PC-9 (cell line): ENCODE measurements at regions not wholly inside any gene's neighbourhood (a gene's known extent, or its start where the extent isn't known, plus 50 kb on each side); places are given as distances from the start of the nearest gene placed in this dataset.

Experiments used
- BruUV-seq: library from RNA; stranded (reverse); fragments of 400-500 nt; replicated peaks from 2 replicates; lab custom pipeline; 2021; lab: Mats Ljungman, UMichigan
- CTCF ChIA-PET: fragments of 300-600 bp; sonication (Branson Sonifier 250); formaldehyde crosslinking; loops from one replicate; lab custom pipeline; 2022; ENCODE audit warnings: antibody characterized with exemption; lab: Charles Lee
- POLR2A ChIA-PET: fragments of 300-600 bp; sonication (Branson Sonifier 250); formaldehyde crosslinking; loops from one replicate; lab custom pipeline; 2022; ENCODE audit warnings: antibody characterized with exemption; ENCODE audit not compliant: unreplicated experiment; lab: Charles Lee
- DNase-seq, 2 experiments: peaks; one replicate each; pipeline versions ENCODE4 v3.0.0 to v3.0.0-alpha.2; 2015 to 2022; ENCODE audit warnings: mixed read lengths in 1 of 2
- H2AFZ ChIP-seq: fragments of 200-600 bp; sonication (generic); 2 replicates; pipeline ENCODE4 v1.8.1; 2017; ENCODE audit warnings: antibody characterized with exemption
- H3F3A ChIP-seq: fragments of 200-600 bp; sonication (generic); 2 replicates; pipeline ENCODE4 v1.8.1; 2017; ENCODE audit warnings: antibody characterized with exemption, mild to moderate bottlenecking, low read depth; ENCODE audit not compliant: insufficient read depth
- H3K27ac ChIP-seq: fragments of 200-600 bp; sonication (generic); 2 replicates; pipeline ENCODE4 v1.6.1; 2016; ENCODE audit warnings: mixed run types
- H3K27me3 ChIP-seq: fragments of 200-600 bp; sonication (generic); 2 replicates; pipeline ENCODE4 v1.6.1; 2016; ENCODE audit warnings: low read depth, mixed run types; ENCODE audit not compliant: insufficient read depth
- H3K36me3 ChIP-seq: fragments of 200-600 bp; sonication (generic); 2 replicates; pipeline ENCODE4 v1.6.1; 2016; ENCODE audit warnings: low read depth, mixed run types
- H3K4me1 ChIP-seq: fragments of 200-600 bp; sonication (generic); replicated peaks from 2 replicates; pipeline ENCODE4 v1.6.1; 2016; ENCODE audit warnings: mixed run types; ENCODE audit not compliant: insufficient read depth
- H3K4me2 ChIP-seq: fragments of 200-600 bp; sonication (generic); 2 replicates; pipeline ENCODE4 v1.6.1; 2017; ENCODE audit warnings: mixed run types
- H3K4me3 ChIP-seq: fragments of 200-600 bp; sonication (generic); 2 replicates; pipeline ENCODE4 v1.6.1; 2016; ENCODE audit warnings: mixed run types
- H3K79me2 ChIP-seq: fragments of 200-600 bp; sonication (generic); 2 replicates; pipeline ENCODE4 v1.6.1; 2017; ENCODE audit warnings: low read depth, mixed run types
- H3K9me2 ChIP-seq: fragments of 200-600 bp; sonication (generic); 2 replicates; pipeline ENCODE4 v1.8.1; 2017; ENCODE audit warnings: mild to moderate bottlenecking; ENCODE audit not compliant: insufficient read depth
- H3K9me3 ChIP-seq: fragments of 200-600 bp; sonication (generic); 2 replicates; pipeline ENCODE4 v1.8.1; 2016; ENCODE audit warnings: low read depth; ENCODE audit not compliant: insufficient read depth
- H4K20me1 ChIP-seq: fragments of 200-600 bp; sonication (generic); 2 replicates; pipeline ENCODE4 v1.8.1; 2017; ENCODE audit not compliant: insufficient read depth
- EZH2 ChIP-seq: fragments of 200-600 bp; sonication (generic); IDR thresholded peaks from 2 replicates; pipeline ENCODE4 v1.8.0; 2017; ENCODE audit warnings: antibody characterized with exemption, low read depth
- intact Hi-C: fragments of 100-400 bp; cut with micrococcal nuclease; formaldehyde crosslinking; loops from one replicate; pipeline ENCODE4 v1.10.0; 2022; ENCODE audit not compliant: unreplicated experiment
- TF ChIP-seq, protein P1 (sequence below): fragments of 200-600 bp; sonication (generic); conservative IDR thresholded peaks from 2 replicates; pipeline ENCODE4 v1.6.1; 2017; ENCODE audit warnings: mixed run types, antibody characterized with exemption, mild to moderate bottlenecking, moderate library complexity

DNA sequence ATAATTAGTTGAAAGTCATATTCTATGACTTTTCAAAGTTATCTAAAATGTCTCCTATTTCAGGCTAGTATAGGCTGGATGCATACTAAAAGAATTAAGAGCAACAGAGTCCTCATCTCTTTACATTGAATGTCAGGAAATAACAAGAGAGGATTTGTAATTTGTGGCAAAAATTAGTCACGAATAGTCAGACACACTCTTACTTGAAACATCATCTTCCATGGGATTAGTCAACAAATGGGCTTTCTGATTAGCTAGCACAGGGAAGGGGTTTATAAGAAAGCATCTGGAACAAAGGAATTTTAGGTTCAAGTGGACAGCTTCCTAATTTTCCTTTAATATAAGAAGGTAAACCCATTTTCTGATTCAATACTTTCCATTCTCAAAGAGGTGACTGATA lies 330.3 kb upstream of the MEX3C start:
- POLR2A ChIA-PET = no interaction called here
- no peaks in the 10 kb centered on the region for H3K36me3 ChIP-seq
- no peak overlapping the region for H3K27ac ChIP-seq
- H3K4me2 ChIP-seq = no peak overlapping the region
- peaks cover 30% of the 10 kb centered on the region for H3K4me1 ChIP-seq
- no peaks in the 10 kb centered on the region for H4K20me1 ChIP-seq
- intact Hi-C loops = no loop called here
- H3K79me2 ChIP-seq = no peaks in the 10 kb centered on the region
- no peak for DNase-seq
- BruUV-seq = no TSS peak
- TF ChIP-seq, protein P1, sequence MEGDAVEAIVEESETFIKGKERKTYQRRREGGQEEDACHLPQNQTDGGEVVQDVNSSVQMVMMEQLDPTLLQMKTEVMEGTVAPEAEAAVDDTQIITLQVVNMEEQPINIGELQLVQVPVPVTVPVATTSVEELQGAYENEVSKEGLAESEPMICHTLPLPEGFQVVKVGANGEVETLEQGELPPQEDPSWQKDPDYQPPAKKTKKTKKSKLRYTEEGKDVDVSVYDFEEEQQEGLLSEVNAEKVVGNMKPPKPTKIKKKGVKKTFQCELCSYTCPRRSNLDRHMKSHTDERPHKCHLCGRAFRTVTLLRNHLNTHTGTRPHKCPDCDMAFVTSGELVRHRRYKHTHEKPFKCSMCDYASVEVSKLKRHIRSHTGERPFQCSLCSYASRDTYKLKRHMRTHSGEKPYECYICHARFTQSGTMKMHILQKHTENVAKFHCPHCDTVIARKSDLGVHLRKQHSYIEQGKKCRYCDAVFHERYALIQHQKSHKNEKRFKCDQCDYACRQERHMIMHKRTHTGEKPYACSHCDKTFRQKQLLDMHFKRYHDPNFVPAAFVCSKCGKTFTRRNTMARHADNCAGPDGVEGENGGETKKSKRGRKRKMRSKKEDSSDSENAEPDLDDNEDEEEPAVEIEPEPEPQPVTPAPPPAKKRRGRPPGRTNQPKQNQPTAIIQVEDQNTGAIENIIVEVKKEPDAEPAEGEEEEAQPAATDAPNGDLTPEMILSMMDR = no peak
- no peak for TF ChIP-seq EZH2
- H3K9me2 ChIP-seq = no peaks in the 10 kb centered on the region
- H3K4me3 ChIP-seq = no peak overlapping the region
- no peak overlapping the region for H2AFZ ChIP-seq
- H3K9me3 ChIP-seq = no peaks in the 10 kb centered on the region; the same call in 1 of the 2 replicates
- CTCF ChIA-PET = no interaction called here
- H3K27me3 ChIP-seq = no peaks in the 10 kb centered on the region
- H3F3A ChIP-seq = 0 out of 2 replicates have a peak, but pooled peaks cover 3% of the 10 kb centered on the region

DNA sequence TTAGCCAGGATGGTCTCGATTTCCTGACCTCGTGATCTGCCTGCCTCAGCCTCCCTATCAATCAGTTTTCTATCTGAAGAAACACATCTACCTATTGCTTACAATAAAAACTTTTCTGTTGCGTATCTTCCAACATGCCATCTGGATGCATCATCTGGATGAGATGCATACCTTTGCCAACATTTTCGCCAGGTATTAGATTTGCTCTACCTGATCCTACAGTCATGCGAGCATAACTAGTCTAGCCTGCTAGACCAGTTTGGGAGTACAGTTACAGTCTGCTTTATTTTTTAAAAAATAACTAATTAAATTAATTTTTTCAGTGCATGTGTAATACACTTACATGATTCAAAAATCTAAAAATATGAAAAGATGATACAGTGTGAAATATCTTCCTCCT lies 334.0 kb upstream of the MEX3C start:
- H3K9me2 ChIP-seq = no peaks in the 10 kb centered on the region
- ChIA-PET CTCF (no interaction called here), POLR2A (no interaction called here)
- H3K4me1 ChIP-seq = peaks cover 20% of the 10 kb centered on the region
- H3K4me3 ChIP-seq = no peak overlapping the region; the same call in 1 of the 2 replicates
- intact Hi-C loops = no loop called here
- no peaks in the 10 kb centered on the region for H3K79me2 ChIP-seq
- peak overlapping the region; percentile 94 for H3K27ac ChIP-seq
- no peak overlapping the region for H2AFZ ChIP-seq
- DNase-seq = peak; percentile 24 to 92
- no peaks in the 10 kb centered on the region for H3K36me3 ChIP-seq
- 0 out of 2 replicates have a peak, but pooled peaks cover 3% of the 10 kb centered on the region for H3F3A ChIP-seq
- H4K20me1 ChIP-seq = no peaks in the 10 kb centered on the region
- H3K4me2 ChIP-seq = peak overlapping the region; percentile 62; the same call in 1 of the 2 replicates
- no TSS peak for BruUV-seq
- H3K27me3 ChIP-seq = no peaks in the 10 kb centered on the region
- TF ChIP-seq EZH2 = no peak
- TF ChIP-seq, protein P1 = no peak
- no peaks in the 10 kb centered on the region; the same call in 1 of the 2 replicates for H3K9me3 ChIP-seq

DNA sequence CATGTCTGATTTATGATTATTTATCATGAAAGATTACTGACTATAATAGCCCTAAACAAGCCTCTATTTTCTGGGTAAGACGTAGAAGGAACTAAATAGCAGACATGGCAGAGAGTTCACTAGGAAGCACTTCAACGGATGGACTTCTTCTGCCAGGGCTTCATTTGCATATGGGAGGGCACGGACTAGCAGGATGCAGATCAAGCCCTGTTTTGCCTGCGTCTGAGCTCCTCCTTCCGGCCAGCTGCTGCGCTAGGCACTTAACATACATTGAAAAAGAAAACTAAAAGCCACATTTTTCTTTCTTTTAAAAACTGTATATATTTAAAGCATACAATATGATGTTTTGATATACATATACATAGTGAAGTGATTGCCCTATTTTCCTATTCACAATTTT lies 340.0 kb upstream of the MEX3C start:
- peak in 1 of 2 experiments; percentile 10 for DNase-seq
- Histone ChIP-seq H3K4me1 (no peaks in the 10 kb centered on the region), H3K27ac (no peak overlapping the region), H4K20me1 (no peaks in the 10 kb centered on the region), H2AFZ (no peak overlapping the region), H3K36me3 (no peaks in the 10 kb centered on the region), H3F3A (no peaks in the 10 kb centered on the region), H3K4me2 (no peak overlapping the region), H3K79me2 (no peaks in the 10 kb centered on the region), H3K27me3 (no peaks in the 10 kb centered on the region), H3K9me2 (no peaks in the 10 kb centered on the region), H3K4me3 (no peak overlapping the region), H3K9me3 (no peaks in the 10 kb centered on the region)
- no TSS peak for BruUV-seq
- ChIA-PET CTCF (no interaction called here), POLR2A (no interaction called here)
- intact Hi-C loops = loop anchor here (1.0 kb wide), 2 partner anchors 259 to 339 kb away; no protein-coding TSS in a partner anchor
- TF ChIP-seq EZH2 = no peak
- TF ChIP-seq, protein P1 = no peak
